ENCODE measurements at regions not wholly inside any gene's neighbourhood (a gene's known extent, or its start where the extent isn't known, plus 50 kb on each side); places are given as distances from the start of the nearest gene placed in this dataset.
"Not testable (repeated sequence)": the region's sequence is repeated elsewhere in the genome, so short reads cannot be mapped to it uniquely, and the experiment has no call there.

- DNase-seq (ENCODE audit: low spot score), result no peak
These were observed 50.8 kb upstream of the BOD1L1 start for GRCh38 chr4:13678186-13678924.

GRCh38 chr4:13681570-13681969, 54.0 kb upstream of the BOD1L1 start:
- no peak for DNase-seq (ENCODE audit: low spot score)

GRCh38 chr4:13694256-13694655, 66.7 kb upstream of the BOD1L1 start:
- DNase-seq (ENCODE audit: low spot score), result no peak

DNA sequence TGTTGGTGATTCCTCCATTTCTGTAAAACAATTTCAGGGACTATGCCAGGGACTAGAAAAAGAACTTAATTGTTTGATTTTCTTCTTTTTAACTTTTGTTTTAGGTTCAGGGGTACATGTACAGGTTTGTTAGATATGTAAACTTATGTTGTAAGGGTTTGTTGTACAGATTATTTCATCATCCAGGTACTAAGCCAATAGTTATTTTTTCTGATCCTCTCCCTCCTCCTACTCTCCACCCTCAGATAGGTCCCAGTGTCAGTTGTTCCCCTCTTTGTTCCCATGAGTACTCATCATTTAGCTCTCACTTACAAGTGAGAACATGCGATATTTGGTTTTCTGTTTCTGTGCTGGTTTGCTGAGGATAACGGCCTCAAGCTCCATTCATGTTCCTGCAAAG, 70.8 kb upstream of the BOD1L1 start:
- DNase-seq (ENCODE audit: low spot score), result no peak

- DNase-seq (ENCODE audit: low spot score), result no peak
These were observed 72.7 kb upstream of the BOD1L1 start for GRCh38 chr4:13700021-13700857.

DNA sequence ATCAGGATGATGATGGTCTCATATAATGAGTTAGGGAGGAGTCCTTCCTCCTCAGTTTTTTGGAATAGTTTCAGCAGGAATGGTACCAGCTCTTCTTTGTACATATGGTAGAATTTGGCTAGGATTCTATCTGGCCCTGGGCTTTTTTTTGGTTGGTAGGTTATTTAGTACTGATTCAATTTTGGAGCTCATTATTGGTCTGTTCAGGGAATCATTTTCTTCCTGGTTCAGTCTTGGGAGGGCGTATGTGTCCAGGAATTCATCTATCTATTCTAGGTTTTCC, 73.3 kb upstream of the BOD1L1 start:
- DNase-seq (ENCODE audit: low spot score), result not testable (repeated sequence)

DNA sequence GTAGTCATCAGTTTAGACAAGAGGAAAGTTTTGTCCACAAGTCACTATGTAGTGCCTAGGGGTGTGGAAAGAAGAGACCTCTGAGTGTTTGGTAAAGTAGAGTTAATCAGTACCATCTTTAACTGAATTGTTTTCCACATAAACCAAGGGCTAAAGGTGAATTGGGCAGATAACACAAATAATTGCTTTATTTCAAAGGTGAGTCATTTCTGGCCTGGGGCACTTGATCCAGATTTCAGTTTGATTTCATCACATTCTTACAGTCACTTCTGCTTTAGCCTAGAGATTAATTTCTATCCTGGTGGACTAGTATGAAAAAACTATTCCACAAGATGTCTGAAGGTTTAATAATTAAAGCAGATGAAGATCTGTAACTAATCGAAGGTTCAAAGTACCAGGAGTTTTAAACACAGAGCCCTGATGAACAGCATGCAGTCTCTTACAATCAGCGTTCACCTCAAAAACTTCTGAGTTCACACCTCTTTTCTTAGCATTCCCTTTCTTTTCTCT, 74.5 kb upstream of the BOD1L1 start:
- DNase-seq (ENCODE audit: low spot score), result no peak

DNA sequence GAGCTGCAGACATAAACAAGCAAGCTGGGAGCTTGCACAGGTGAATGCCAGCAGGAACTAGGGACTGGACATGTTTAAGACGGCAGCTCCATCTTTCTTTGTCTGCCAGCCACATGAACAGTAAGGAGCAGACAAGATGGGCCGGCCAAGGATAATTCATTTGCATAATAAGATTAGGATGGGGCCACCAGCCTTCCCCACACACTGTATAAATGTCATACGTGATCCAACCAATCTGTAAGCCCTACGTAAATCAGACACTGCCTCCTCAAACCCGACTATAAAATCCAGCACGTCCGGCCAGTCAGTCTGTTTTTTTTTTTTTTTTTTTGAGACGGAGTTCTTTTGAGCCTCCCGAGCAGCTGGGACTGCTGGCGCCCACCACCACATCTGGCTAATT, 75.6 kb upstream of the BOD1L1 start:
- DNase-seq (ENCODE audit: low spot score), result no peak

DNA sequence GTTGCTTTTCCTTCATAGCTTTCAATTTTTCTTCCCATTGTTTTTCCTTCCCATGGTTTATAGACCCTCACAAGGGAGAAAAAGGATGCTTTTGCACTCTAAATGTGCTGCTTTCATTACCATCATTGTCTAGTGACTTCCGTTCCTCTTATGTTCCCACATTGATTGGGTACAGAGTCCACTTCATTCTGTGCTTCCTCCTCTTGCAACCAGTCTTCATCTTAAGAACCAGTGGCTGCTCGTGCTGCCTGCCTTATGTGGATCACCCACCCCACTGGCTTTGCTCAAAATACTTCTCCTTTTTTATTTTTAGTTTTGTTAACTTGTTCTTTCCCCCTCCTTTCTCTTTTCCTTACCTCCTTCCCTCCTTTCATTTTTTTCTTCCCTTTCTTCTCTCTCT, 76.5 kb upstream of the BOD1L1 start:
- no peak for DNase-seq (ENCODE audit: low spot score)

DNA sequence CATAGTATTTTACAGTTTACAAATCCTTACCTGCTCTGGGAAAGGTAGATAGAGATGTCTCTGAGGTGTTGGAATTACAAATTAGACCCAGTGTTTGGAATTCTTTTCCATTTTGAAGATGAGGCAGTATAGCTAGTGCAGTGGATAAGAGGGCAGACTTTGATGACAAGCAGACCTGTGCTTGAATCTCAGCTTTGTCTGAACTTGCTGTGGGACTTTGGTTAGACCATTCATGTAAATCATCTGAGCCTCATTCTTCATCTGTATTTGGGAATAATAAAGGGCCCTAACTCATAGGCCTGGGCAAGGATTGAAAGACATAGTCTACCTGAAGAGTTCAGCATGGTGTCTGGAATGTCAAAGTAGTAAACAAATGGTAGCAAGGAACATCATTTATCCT, 77.2 kb upstream of the BOD1L1 start:
- no peak for DNase-seq (ENCODE audit: low spot score)

DNA sequence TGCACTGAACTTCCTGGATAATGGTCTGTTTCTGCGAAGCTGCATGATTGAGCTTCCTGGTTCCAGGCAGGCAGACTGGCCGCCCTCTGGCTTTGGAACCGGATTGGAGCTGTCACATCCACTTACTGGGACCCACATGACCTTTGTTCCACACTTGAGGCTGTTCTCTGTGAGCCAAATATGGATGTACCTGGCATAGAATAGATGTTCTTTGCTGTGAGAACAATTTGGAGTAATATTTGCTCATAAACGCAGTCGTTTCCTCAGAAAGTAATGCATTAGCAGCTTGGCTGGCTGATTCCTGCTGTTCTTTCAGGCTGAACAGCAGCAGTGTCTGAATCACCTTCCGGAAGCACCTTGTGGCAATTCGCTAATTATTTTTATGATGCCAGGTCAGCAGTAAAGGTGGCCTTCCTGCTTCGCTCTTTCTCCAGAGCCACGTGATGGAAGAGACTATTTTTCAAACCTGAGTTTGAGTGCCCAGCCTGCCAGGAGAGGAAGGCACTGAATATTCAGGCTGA, 78.1 kb upstream of the BOD1L1 start:
- peak; percentile 24 for DNase-seq (ENCODE audit: low spot score)

DNA sequence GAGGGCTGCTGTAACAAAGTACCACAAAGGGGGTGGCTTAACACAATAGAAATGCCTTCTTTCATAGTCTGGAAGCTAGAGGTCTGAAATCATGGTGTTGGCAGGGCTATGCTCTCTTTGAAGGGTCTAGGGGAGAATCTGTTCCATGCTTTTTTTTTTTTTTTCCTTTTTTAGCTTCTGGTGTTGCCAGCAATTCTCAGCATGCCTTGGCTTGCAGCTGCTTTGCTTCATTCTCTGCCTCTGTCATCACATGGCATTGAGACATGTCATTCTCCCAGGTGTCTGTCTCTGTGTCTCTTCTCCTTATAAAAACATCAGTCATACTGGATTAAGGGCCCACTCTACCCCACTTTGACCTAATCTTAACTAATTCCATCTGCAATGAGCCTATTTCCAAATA, 78.6 kb upstream of the BOD1L1 start:
- no peak for DNase-seq (ENCODE audit: low spot score)

DNA sequence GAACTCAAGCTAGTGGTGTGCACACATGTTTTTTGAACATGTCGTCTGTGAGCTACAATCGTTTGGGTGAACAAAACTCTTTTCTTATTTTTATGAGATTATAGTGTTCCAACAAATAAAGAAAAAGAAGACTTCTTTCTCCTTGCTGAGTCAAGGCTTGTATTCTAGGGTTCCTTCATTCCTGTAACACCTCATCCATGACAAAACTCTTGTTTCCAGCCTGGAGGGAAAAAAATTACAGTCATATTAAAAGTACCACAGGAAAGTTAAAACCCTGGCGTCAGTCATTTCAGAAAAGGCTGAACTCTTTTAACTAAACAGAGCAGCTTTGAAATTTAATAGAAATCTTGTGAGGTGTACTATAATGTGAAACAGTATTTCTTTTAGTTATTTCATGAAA, 79.2 kb upstream of the BOD1L1 start:
- no peak for DNase-seq (ENCODE audit: low spot score)

DNA sequence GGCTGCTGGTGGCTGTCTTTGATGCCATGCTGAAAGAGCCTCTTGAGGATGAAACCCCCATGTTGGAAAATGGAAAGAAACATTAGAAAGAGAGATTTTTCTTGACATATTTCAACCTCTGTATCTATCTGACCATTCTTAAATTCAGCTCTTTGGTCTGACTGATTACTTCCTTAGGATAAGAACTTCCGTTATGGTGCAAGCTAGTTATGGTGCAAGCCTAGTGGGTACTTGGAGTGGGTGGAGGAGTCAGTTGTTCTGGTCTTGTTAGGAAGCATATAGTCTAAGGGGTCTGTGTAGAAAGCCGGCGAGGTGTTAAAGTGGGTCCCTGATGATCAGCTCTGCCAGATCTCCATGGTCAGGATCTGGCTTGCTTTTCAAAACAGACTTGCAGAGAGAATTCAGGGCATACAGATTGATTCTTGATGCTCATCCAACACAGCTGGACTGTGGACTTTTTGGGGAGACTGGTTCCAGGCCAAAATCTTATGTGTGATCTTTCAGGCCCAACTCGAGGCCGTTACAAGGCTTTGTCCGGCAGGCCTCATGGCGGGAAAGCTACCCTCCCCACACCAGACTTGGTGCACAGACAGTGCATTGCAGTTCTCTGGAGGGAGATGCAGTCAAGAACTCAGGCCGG, 82.8 kb upstream of the BOD1L1 start:
- no peak for DNase-seq (ENCODE audit: low spot score)

- DNase-seq (ENCODE audit: low spot score), result no peak
These were observed 83.8 kb upstream of the BOD1L1 start for GRCh38 chr4:13711233-13711785.

DNA sequence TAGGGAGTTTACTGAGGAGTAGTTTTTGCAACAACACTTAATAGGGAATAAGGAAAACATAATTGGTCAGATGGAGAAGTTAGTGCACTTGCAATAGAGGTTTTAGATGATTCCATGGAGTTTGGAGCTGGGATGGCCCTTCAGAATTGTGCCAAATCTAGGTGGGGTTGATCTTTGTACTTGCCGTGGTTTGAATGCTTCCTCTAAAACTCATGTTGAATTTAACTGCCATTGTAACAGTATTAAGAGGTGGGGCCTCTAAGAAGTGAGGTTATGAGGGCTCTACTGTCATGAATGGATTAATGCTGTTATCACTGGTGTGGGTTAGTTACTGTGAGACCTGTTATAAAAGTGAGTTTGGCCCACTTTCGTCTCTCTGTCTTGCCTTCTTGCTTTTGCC, 94.4 kb upstream of the BOD1L1 start:
- no peak for DNase-seq (ENCODE audit: low spot score)

DNA sequence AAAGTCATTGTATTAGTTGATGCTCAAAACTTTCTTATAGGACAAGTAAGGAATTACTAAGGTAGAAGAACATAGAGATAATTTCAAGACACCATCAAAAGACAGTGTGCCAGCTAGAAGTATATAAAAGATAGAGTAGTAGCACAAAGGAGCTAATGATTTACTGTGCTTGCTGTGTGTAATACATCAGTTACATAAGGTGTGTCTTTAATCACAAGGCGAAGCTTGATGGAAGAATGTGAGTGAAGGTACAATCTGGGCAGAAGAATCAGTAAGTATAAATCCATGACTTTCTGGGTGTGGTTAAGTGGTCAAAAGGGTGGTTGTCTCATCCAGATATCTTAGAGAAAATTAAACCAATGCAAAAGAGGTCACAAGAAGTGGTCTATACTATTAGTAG, 95.1 kb upstream of the BOD1L1 start:
- no peak for DNase-seq (ENCODE audit: low spot score)

- DNase-seq (ENCODE audit: low spot score), result no peak
These were observed 101.2 kb upstream of the BOD1L1 start for GRCh38 chr4:13728761-13729160.

GRCh38 chr4:13731019-13731418, 103.5 kb upstream of the BOD1L1 start:
- no peak for DNase-seq (ENCODE audit: low spot score)

DNA sequence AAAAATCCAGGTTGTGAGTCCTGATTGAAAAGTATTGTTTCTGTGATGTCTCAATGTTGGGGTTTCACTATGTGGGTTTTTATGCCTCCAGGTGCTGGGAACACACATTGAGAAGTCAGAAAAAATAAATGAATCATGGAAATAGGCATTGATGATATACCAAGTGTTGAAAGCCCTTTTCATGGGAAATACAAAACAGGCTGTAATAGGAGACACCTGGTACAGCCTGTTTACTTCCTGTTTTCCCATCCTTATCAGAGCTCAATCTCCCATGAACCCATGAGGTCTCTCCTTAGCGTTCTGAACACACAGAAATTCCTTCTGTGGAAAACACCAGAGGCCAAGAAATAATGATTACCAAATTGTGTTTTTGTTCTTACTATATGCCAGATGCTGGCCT, 106.3 kb upstream of the BOD1L1 start:
- no peak for DNase-seq (ENCODE audit: low spot score)

GRCh38 chr4:13750594-13750993, 123.1 kb upstream of the BOD1L1 start:
- DNase-seq (ENCODE audit: low spot score), result no peak

GRCh38 chr4:13761581-13761980, 134.1 kb upstream of the BOD1L1 start:
- not testable (repeated sequence) for DNase-seq (ENCODE audit: low spot score)

DNA sequence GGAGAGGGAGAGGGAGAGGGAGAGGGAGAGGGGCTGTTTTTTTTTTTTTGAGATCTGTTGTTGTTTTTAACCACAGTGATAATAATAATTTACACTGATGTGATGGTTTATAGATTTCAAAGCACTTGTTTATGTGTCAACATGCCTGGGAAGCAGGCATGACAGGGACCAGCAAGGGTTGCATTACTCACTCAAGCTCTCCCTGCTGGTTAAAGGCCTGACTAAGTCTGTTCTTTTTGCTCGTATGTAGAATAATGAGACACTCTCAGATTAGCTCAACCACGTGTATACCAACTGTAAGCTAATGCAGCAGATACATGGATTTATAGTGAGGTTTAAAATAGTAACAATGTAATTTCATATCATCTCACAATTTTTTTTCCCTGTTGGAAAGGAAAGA, 134.6 kb upstream of the BOD1L1 start:
- no peak for DNase-seq (ENCODE audit: low spot score)

Data from iPS-NIHi11 (cell line).